ENCODE measurements at regions not wholly inside any gene's neighbourhood (a gene's known extent, or its start where the extent isn't known, plus 50 kb on each side); places are given as distances from the start of the nearest gene placed in this dataset.

GRCh38 chr15:96700555-96700954 lies 370.1 kb downstream of the NR2F2 start:
- FAIRE-seq (no peak), DNase-seq (ENCODE audit: low read depth, low spot score) (no peak)
- H3K9me1 ChIP-seq (replicated peaks; ENCODE audit: control insufficient read depth, extremely low read depth, insufficient read depth, low read length): no peaks in the 10 kb centered on the region
- no peaks in the 10 kb centered on the region for H3K9me3 ChIP-seq (replicated peaks; ENCODE audit: control insufficient read depth, insufficient read depth, low read length)
- no peak overlapping the region for H3K9ac ChIP-seq (replicated peaks; ENCODE audit: extremely low read depth, insufficient read depth, low read length)
- H3K27me3 ChIP-seq (ENCODE audit: control insufficient read depth in 2 of 2, insufficient read depth in 2 of 2, low read length in 2 of 2): no peaks in the 10 kb centered on the region
- BruUV-seq (replicated peaks): no TSS peak
- no peaks in the 10 kb centered on the region for H3K4me1 ChIP-seq (ENCODE audit: control insufficient read depth, extremely low read depth, insufficient read depth, low read length)
- TF ChIP-seq JUN (IDR thresholded peaks at IDR 0.05; ENCODE audit: borderline replicate concordance, insufficient read depth, insufficient read length, low read depth) (no peak), EZH2 (IDR thresholded peaks at IDR 0.05; ENCODE audit: borderline replicate concordance, low read depth, low read length, severe bottlenecking) (no peak), POLR2A (IDR thresholded peaks at IDR 0.05; ENCODE audit: low read depth, low read length) (no peak), MAX (IDR thresholded peaks at IDR 0.05; ENCODE audit: insufficient read depth, insufficient read length) (no peak), MYC (IDR thresholded peaks at IDR 0.05; ENCODE audit: low read depth, low read length) (no peak), FOS (IDR thresholded peaks at IDR 0.05; ENCODE audit: borderline replicate concordance, insufficient read depth, low read length) (no peak), CTCF (IDR thresholded peaks at IDR 0.05; ENCODE audit: extremely low read depth in 1 of 2, insufficient read depth in 1 of 2, low read depth in 1 of 2, low read length in 2 of 2) (no peak)
- H3K4me3 ChIP-seq (replicated peaks in 1 of 3; ENCODE audit: insufficient read depth in 1 of 3, low read depth in 1 of 3, low read length in 3 of 3): no peak overlapping the region
- CTCF ChIA-PET: interaction anchor here (1.7 kb wide), 1 partner anchor 13 kb away, joined by 6 read pairs; no protein-coding TSS in a partner anchor
- no peak overlapping the region for H2AFZ ChIP-seq (ENCODE audit: low read depth, low read length)
- dilution Hi-C loops (cut with MboI; ENCODE audit: extremely low pct_ligation_motif_present, low sequenced_read_pairs) (no loop called here), intact Hi-C loops (cut with micrococcal nuclease) (loop anchor here (5.0 kb wide), 1 partner anchor 343 kb away; no protein-coding TSS in a partner anchor)
- POLR2A ChIA-PET: no interaction called here
- H3K27ac ChIP-seq (ENCODE audit: insufficient read depth, low read depth, low read length): no peak overlapping the region
- H3K36me3 ChIP-seq (ENCODE audit: control insufficient read depth in 2 of 2, extremely low read depth in 1 of 2, insufficient read depth in 2 of 2, low read length in 2 of 2): no peaks in the 10 kb centered on the region
- H3K4me2 ChIP-seq (ENCODE audit: insufficient read depth, low read length): no peak overlapping the region
- no peaks in the 10 kb centered on the region for H3K79me2 ChIP-seq (ENCODE audit: control insufficient read depth, insufficient read depth, low read length)
- H4K20me1 ChIP-seq (replicated peaks; ENCODE audit: control insufficient read depth, extremely low read depth, insufficient read depth, low read length): no peaks in the 10 kb centered on the region

Measured in endothelial cell of umbilical vein (primary cell).